B cell (primary cell): ENCODE measurements at regions not wholly inside any gene's neighbourhood (a gene's known extent, or its start where the extent isn't known, plus 50 kb on each side); places are given as distances from the start of the nearest gene placed in this dataset.

Experiments used
- ATAC-seq: fragments of 200-7000 bp; cut with Tn5 transposase; one replicate; pipeline ENCODE4 v1.10.0; 2021; ENCODE audit warnings: low read depth, mild to moderate bottlenecking, moderate number of reproducible peaks, moderate library complexity
- CTCF ChIA-PET: fragments of 350-600 bp; sonication (Branson Sonifier 250); formaldehyde crosslinking; loops from one replicate; lab custom pipeline; 2021; ENCODE audit warnings: antibody characterized with exemption, inconsistent platforms; lab: Charles Lee
- POLR2A ChIA-PET: fragments of 350-600 bp; sonication (Branson Sonifier 250); formaldehyde crosslinking; loops from one replicate; lab custom pipeline; 2021; ENCODE audit warnings: antibody characterized with exemption; lab: Charles Lee
- DNase-seq: peaks from one replicate; pipeline ENCODE4 v3.0.0; 2013
- H2AFZ ChIP-seq: 2 replicates; pipeline ENCODE4 v1.6.1; 2012; ENCODE audit warnings: mild to moderate bottlenecking, low read depth, low read length; ENCODE audit not compliant: insufficient read depth, poor library complexity, severe bottlenecking
- H3K27ac ChIP-seq, 2 donors: 1 replicate in 1 of 2; 2 replicates in 1 of 2; pipeline ENCODE4 v1.5.1; 2012 to 2013; ENCODE audit warnings: low read length in 2 of 2, mild to moderate bottlenecking in 2 of 2, moderate library complexity in 1 of 2
- H3K27me3 ChIP-seq, 4 experiments: fragments of 200-600 bp in 1 of 4; sonication (generic) in 1 of 4; replicated peaks in 1 of 4; 1 replicate in 2 of 4; 2 replicates in 2 of 4; pipeline versions ENCODE4 v1.6.1 to v1.7.0; 2013 to 2016; ENCODE audit warnings: low read length in 3 of 4, mild to moderate bottlenecking in 2 of 4, mixed read lengths in 1 of 4, moderate library complexity in 1 of 4; ENCODE audit not compliant: insufficient read depth in 4 of 4, control insufficient read depth in 3 of 4; ENCODE audit errors: control extremely low read depth in 1 of 4
- H3K36me3 ChIP-seq, 2 experiments: replicated peaks in 1 of 2; 1 replicate in 1 of 2; 2 replicates in 1 of 2; pipeline versions ENCODE4 v1.6.1 to v1.7.1; 2013; ENCODE audit warnings: low read length in 1 of 2; ENCODE audit not compliant: insufficient read depth in 2 of 2, control insufficient read depth in 1 of 2; ENCODE audit errors: control extremely low read depth in 1 of 2, extremely low read depth in 1 of 2
- H3K4me1 ChIP-seq, 2 donors: fragments of 200-600 bp in 1 of 2; sonication (generic) in 1 of 2; 1 replicate in 1 of 2; 2 replicates in 1 of 2; pipeline versions ENCODE4 v1.5.1 to v1.6.1; 2013 to 2017; ENCODE audit warnings: low read length in 2 of 2; ENCODE audit not compliant: control insufficient read depth in 2 of 2, insufficient read depth in 2 of 2
- H3K4me2 ChIP-seq: replicated peaks from 2 replicates; pipeline ENCODE3; 2012; ENCODE audit warnings: mild to moderate bottlenecking, low read depth, low read length; ENCODE audit not compliant: poor library complexity, severe bottlenecking
- H3K4me3 ChIP-seq, 5 experiments: fragments of 200-600 bp in 1 of 5; sonication (generic) in 1 of 5; 1 replicate in 3 of 5; 2 replicates in 2 of 5; pipeline versions ENCODE4 v1.5.1 to v1.7.0; 2011 to 2016; ENCODE audit warnings: low read length in 4 of 5, mild to moderate bottlenecking in 4 of 5, low read depth in 2 of 5, control low read depth in 1 of 5, moderate library complexity in 1 of 5; ENCODE audit not compliant: insufficient read depth in 1 of 5; ENCODE audit errors: control extremely low read depth in 1 of 5, extremely low read depth in 1 of 5
- H3K79me2 ChIP-seq: fragments of 200-600 bp; sonication (generic); one replicate; pipeline ENCODE4 v1.6.0; 2016; ENCODE audit warnings: low read length; ENCODE audit not compliant: control insufficient read depth, insufficient read depth
- H3K9ac ChIP-seq: fragments of 200-600 bp; sonication (generic); 2 replicates; pipeline ENCODE4 v1.6.1; 2017; ENCODE audit warnings: mild to moderate bottlenecking, low read length, moderate library complexity
- H3K9me3 ChIP-seq, 3 donors: one replicate each; pipeline versions ENCODE4 v1.6.1 to v1.7.1; 2013; ENCODE audit warnings: low read length in 2 of 3; ENCODE audit not compliant: control insufficient read depth in 2 of 3, insufficient read depth in 1 of 3; ENCODE audit errors: control extremely low read depth in 1 of 3
- H4K20me1 ChIP-seq: 2 replicates; pipeline ENCODE4 v1.6.0; 2012; ENCODE audit warnings: mild to moderate bottlenecking, low read length; ENCODE audit not compliant: insufficient read depth, control insufficient read depth, poor library complexity, severe bottlenecking
- H3K27ac Mint-ChIP-seq: one replicate; pipeline ENCODE4 v1.8.0; 2021; ENCODE audit warnings: mixed read lengths
- H3K27me3 Mint-ChIP-seq: one replicate; pipeline ENCODE4 v1.8.0; 2021; ENCODE audit warnings: mixed read lengths
- H3K4me1 Mint-ChIP-seq: one replicate; pipeline ENCODE4 v1.8.0; 2021; ENCODE audit warnings: mixed read lengths
- H3K4me3 Mint-ChIP-seq: one replicate; pipeline ENCODE4 v1.8.0; 2021; ENCODE audit warnings: mixed read lengths
- H3K9me3 Mint-ChIP-seq: one replicate; pipeline ENCODE4 v1.8.0; 2022; ENCODE audit warnings: mixed read lengths; ENCODE audit not compliant: insufficient read depth
- EZH2 ChIP-seq: IDR thresholded peaks from 2 replicates; pipeline ENCODE4 v1.6.1; 2012; ENCODE audit warnings: borderline replicate concordance, low read depth, mild to moderate bottlenecking, moderate library complexity, low read length; ENCODE audit not compliant: insufficient read depth, poor library complexity, severe bottlenecking
- WGBS: methylation state at CpG from one replicate; pipeline ENCODE4 v1.1.5; 2013; ENCODE audit warnings: missing lambda C conversion rate; ENCODE audit not compliant: insufficient coverage; 5-methylcytosine and 5-hydroxymethylcytosine counted together
- intact Hi-C: fragments of 100-400 bp; cut with micrococcal nuclease; formaldehyde crosslinking; loops from one replicate; pipeline ENCODE4 v1.10.0; 2022
- TF ChIP-seq, protein P1 (sequence below): fragments of 200-600 bp; IDR thresholded peaks from one replicate; pipeline ENCODE4 v1.8.0; 2022; ENCODE audit warnings: antibody characterized with exemption, mild to moderate bottlenecking

DNA sequence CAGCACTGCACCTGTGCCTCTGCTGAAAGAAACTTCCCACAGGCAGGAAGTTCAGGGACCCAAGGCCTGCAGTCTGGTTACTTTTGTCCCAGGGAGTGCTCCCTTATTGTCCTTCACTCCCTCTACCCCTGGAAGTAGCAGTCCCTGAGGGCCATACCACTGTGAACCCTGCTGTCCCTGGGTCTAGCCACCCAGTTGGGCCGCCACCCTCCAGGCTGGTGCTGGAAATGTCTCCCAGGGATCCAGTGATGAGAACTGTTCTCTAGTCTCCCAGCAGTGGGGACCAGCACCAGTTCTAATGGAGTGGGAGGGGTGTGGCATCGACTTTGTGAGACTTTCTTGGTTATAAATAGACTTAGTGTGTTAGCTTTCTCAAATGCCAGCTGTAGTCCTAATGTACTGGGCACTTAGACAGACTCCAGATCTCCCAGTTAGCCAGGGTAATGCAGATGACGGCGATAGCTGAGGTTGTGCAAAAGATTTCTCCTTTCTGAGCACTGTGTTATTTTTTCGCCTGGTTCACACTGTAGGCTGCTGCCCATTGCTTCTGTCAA lies 462.5 kb downstream of the CDH26 start:
- Mint-ChIP-seq H3K9me3 (no peaks in the 10 kb centered on the region), H3K4me1 (no peaks in the 10 kb centered on the region), H3K27me3 (no peaks in the 10 kb centered on the region), H3K27ac (no peak overlapping the region), H3K4me3 (no peak overlapping the region)
- WGBS, result 74% methylated on average over 2 of the region's 5 CpGs
- no peak overlapping the region for H3K9ac ChIP-seq
- H4K20me1 ChIP-seq, result no peaks in the 10 kb centered on the region
- H3K4me1 ChIP-seq, result no peaks in the 10 kb centered on the region
- H2AFZ ChIP-seq, result no peak overlapping the region
- no peak for ATAC-seq
- H3K36me3 ChIP-seq, result no peaks in the 10 kb centered on the region
- CTCF ChIA-PET, result no interaction called here
- no peak for DNase-seq
- intact Hi-C loops, result no loop called here
- no peak overlapping the region for H3K4me2 ChIP-seq
- no peaks in the 10 kb centered on the region for H3K79me2 ChIP-seq
- TF ChIP-seq EZH2, result no peak
- TF ChIP-seq, protein P1, sequence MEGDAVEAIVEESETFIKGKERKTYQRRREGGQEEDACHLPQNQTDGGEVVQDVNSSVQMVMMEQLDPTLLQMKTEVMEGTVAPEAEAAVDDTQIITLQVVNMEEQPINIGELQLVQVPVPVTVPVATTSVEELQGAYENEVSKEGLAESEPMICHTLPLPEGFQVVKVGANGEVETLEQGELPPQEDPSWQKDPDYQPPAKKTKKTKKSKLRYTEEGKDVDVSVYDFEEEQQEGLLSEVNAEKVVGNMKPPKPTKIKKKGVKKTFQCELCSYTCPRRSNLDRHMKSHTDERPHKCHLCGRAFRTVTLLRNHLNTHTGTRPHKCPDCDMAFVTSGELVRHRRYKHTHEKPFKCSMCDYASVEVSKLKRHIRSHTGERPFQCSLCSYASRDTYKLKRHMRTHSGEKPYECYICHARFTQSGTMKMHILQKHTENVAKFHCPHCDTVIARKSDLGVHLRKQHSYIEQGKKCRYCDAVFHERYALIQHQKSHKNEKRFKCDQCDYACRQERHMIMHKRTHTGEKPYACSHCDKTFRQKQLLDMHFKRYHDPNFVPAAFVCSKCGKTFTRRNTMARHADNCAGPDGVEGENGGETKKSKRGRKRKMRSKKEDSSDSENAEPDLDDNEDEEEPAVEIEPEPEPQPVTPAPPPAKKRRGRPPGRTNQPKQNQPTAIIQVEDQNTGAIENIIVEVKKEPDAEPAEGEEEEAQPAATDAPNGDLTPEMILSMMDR, result no peak
- no peaks in the 10 kb centered on the region for H3K27me3 ChIP-seq
- POLR2A ChIA-PET, result no interaction called here
- H3K27ac ChIP-seq, result no peak overlapping the region
- H3K9me3 ChIP-seq, result peaks cover 0 to 7% (median 0%) of the 10 kb centered on the region in 3 donors
- H3K4me3 ChIP-seq, result no peak overlapping the region

GRCh38 chr20:60422848-60423247 lies 464.6 kb downstream of the CDH26 start:
- Histone ChIP-seq H4K20me1 (no peaks in the 10 kb centered on the region), H3K36me3 (no peaks in the 10 kb centered on the region), H3K4me2 (no peak overlapping the region), H3K27me3 (no peaks in the 10 kb centered on the region), H3K79me2 (no peaks in the 10 kb centered on the region), H3K4me1 (no peaks in the 10 kb centered on the region), H3K27ac (no peak overlapping the region), H3K9me3 (peaks cover 0 to 7% (median 0%) of the 10 kb centered on the region in 3 donors), H3K9ac (no peak overlapping the region), H3K4me3 (no peak overlapping the region), H2AFZ (no peak overlapping the region)
- no peak for DNase-seq
- ChIA-PET POLR2A (no interaction called here), CTCF (no interaction called here)
- ATAC-seq, result no peak
- intact Hi-C loops, result no loop called here
- H3K27ac Mint-ChIP-seq, result no peak overlapping the region
- H3K9me3 Mint-ChIP-seq, result no peaks in the 10 kb centered on the region
- no peaks in the 10 kb centered on the region for H3K4me1 Mint-ChIP-seq
- 100% methylated on average over 2 of the region's 7 CpGs for WGBS
- H3K4me3 Mint-ChIP-seq, result no peak overlapping the region
- H3K27me3 Mint-ChIP-seq, result no peaks in the 10 kb centered on the region
- no peak for TF ChIP-seq EZH2
- TF ChIP-seq, protein P1, result no peak
